NCI-H82 treated with DMSO at 0.1 percent for 48 hours (cell line): ENCODE measurements at regions not wholly inside any gene's neighbourhood (a gene's known extent, or its start where the extent isn't known, plus 50 kb on each side); places are given as distances from the start of the nearest gene placed in this dataset.

Experiments
- DNase-seq: peaks from one replicate; lab custom pipeline; 2025; ENCODE audit not compliant: unreplicated experiment; lab: John Stamatoyannopoulos, UW

DNA sequence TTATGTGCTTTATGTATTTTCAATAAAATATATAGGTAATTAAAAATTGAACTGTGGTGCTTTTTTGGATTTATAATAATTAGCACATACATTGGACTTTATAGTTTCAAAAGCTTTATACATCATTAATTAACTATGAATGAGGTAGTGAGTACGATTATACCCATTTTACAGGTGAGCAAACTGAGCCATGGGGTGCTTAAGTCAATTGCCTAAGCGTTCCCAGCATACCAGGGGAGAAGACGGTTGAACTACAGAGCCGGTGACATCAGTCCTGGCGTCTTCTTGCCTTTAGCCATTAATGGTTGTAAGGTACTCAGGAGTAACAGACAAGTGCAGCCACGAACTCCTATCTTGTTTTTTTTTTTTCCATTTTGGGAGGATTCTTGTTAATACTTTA is 172.8 kb downstream of the GATA3 start:
- no peak for DNase-seq

DNA sequence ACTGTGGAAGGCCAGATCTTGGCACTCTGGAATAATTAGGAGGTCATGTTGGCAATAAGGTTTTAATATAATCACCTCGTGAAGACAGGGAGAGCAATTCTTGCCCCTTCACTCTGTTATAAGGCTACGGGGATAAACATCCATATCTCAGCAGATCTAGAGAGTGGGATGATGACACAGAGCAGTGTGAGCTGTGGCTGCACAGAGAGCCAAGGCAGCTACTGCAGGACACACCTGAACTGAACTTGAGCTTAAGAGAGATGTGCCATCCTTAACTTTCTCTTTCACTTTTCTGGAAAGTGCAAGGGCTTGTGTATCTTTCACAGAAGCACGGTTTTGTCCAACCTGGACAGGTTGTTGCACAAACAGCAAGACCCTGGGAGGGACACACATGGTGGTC is 174.7 kb downstream of the GATA3 start:
- no peak for DNase-seq

DNA sequence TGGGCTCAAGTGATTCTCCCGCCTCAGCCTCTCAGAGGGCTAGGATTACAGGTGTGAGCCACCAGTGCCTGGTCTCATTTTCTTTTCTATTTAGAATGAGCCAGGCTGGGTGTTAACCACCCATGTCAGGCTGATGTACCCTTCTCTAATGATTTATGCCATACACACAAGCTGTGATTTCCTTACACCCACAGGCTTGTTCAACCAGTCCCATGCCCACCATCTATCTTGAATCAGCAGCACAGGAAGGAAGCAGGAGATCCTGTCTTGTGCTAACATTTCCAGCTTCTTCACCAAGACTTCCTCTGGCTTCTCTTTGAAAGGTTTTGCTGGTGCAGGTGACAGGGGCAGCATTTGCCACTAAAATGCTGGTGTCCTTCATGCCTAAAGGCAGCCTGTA is 176.4 kb downstream of the GATA3 start:
- DNase-seq = no peak

DNA sequence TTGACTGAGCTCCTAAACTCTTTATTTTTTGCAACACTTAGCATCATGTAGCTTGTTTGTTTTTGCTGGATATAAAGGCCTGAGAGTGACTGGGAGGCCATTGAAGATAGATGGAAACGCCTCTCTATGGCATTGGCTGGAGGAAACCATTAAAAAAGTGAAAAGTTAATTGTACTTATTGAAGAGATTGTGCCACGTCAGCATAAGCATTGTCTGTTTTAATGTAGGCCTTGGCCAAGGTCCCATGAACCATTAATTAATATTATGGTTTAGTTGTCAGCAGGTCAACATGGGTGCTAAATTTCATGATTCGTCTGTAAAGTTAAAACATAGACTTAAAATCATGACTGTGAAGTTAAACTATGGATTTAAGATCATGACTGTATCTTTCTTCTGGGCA is 178.6 kb downstream of the GATA3 start:
- no peak for DNase-seq

DNA sequence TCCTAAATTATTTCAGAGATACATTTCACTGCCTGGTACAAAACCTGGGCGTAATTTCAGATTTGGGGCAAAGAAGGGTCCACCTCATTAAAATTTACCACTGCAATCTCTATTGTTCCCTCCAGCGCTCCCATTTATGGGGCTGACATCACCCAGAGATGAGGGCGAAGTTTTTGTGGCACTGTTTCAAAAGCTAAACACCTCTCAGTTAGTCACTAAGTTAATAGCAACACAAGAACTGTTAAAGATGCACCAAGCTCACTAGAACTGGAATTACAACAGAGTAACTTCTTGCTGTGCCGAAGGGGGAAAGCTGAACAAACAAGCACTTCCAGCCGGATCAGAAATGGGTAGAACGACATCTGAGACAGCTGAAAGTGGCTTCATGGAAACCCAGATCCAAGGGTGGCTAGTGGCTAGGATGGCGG is 179.4 kb downstream of the GATA3 start:
- no peak for DNase-seq

DNA sequence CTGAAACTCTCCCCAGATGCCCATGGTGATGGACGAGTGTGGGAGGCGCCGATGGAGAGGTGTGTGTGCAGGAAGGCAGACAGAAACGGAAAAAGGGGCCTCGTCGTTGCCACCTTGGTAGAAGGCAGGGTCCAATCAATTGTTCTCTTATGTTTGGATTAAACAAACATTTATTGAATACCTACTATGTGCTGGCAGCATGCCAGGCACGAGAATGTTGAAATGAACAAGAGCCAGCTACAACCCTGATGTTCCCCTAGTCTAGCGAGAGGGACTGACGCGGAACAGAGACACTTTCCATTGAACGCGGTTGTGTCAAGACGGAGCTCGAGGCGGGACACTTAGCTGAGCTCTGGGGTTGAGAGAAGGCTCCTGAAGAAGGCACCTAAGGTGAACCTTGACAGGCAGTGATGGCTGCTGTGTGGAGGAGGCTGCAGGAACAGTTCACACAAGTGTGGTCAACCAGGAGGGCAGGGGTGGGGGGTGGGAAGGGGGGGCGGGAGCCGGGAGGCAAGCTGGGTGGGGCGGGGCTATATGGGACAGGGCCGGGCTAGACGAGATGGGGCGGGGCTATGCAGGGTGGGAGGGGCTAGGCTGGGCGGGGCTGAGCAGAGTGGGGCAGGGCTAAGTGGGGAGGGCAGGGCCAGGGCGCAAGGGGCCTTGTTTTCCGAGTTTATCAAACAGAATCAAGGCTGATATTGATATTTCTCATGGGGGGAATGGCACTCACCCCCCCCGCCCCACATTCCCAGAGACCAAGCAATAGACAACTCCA is 181.0 kb downstream of the GATA3 start:
- no peak for DNase-seq

DNA sequence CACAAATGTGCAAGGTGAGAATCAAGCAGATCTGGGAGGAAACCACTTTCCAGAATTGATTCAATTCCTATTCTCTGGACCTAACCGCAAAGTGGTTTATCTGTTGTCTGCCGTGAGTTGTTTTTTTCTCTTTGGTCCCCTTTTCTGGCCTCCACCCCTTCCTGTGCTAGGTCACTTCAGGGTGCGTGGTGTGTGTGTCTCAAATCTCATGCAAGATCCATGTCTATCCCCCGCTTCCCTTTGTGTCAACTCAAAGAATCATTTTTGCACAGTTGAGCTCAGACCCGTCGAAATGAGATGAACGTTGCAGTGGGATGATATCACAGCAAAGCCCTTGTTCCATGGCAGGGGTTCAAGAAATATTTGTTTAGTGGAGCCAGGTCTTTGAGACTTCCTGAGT is 184.5 kb downstream of the GATA3 start:
- no peak for DNase-seq

DNA sequence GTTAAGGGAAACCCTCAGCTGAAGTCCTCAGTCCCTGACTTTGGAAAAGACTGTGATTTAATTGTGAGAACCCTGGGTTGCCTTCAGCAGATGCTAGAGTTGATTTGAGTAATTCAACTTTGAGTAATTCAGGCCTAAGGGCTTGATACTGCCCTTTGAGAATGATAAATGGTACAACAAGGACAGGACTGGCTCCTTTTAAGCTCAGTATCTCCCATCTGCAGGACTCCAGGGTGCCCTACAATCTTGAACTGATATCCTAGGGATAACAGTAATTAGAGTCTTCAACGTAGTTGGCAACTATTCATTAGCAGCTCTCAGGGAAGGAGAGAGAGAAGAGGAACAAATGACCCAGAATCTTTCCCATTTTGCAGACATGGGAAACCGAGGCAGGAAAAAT is 186.4 kb downstream of the GATA3 start:
- DNase-seq = no peak

DNA sequence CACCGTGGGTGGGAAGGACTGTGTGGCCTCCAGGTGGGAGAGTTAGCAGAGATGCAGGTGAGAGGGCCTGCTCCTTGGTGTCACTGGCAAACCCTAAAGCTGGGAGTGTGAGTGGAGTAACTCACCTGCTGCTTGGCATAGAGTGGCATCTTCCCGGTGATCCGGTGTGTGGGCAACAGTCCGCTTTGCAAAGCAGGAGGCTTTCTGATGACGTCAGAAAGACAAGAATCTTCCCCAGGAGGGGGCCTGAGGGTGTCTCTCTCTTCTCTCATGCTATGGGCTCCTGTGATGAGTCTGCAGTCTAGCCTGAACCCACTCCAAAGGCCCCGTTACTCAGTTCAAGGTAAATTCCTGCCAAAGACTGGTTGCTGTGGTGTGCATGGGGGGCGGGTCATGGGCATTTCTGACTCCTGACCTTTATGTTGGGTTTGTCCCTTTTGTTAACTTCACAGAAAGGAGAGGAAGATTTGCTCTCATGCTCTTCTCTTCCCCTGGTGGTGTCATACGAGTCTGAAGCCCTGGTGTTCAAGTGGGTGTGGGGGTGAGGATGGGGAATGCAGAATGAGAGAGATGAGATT is 187.9 kb downstream of the GATA3 start:
- DNase-seq = no peak

DNA sequence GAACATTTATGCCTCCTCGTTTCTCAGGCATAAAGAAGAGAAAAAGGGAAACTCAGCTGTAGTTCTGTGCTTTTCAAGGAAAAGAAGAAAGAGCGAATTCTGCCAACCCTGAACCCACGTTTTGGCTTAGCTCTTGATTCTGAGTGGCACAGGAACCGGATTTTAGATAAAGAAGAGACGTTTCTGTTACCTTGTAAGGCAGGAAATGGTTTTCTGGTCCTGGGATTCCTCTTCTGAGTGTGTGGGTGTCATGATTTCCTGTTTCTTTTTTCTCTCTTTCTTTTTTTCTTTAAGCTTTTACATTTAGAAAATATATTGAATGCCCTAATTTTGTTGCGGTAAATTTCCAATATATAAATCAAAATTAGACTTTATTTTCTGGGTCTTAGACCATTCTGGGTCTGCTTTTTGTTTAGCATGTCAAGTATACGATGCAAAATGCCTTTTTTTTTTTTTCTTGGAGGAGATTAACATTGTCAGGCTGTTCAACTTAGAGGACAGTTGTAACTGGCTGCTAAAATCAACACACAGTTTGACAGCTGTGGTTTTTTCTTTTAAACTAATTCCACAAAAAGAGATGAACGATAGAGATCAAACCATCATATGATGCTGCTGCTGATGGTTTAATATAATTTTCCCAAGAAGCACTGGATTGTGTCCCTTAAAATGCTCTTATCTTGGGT is 190.8 kb downstream of the GATA3 start:
- no peak for DNase-seq

DNA sequence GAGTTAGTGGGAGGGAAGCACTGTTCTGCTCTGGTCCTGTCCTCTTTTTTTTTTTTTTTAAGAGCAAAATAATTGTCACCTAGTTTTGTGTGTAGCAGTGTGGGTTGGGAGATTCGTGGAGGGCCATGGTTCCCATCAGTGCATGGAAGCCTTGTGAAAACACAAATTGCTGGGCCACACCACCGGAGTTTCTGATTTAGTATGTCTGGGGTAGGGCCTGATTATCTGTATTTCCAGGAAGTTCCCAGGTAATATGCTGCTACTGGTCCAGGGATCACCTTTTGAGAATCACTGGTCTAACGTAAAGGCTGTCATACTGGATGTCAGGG is 191.3 kb downstream of the GATA3 start:
- no peak for DNase-seq

DNA sequence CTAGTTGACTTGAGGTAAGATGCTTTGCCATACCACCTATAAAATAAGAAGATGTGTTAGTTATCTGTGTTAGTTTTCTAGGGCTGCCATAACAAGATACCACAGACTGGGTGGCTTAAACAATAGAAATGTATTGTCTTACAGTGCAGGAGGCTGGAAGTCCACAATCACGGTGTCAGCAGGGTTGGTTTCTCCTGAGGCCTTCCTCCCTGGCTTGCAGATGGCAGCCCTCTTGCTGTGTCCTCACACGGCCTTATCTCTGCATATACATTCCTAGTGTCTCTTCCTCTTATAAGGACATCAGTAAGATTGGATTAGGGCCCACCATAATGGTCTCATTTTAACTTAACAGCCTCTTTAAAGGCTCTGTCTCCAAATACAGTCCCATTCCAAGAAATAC is 192.1 kb downstream of the GATA3 start:
- DNase-seq = no peak

DNA sequence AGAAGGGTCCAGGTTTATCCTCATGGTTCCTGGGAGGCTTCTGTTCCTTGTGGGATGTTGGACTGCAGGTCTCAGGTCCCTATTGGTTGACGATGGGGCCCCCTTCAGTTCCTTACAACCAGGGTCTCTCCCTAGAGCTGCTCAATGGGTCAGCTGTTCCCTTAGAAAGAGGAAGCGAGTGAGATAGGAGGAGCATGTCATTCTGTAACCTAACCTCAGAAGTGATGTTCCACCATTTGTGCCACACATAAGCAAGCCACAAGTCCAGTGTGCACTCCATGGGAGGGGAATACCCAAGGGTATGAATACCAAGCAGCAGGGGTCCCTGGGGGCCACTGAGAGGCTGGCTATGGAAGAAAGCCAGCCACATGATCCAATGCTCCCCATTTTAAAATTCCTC is 192.7 kb downstream of the GATA3 start:
- no peak for DNase-seq

DNA sequence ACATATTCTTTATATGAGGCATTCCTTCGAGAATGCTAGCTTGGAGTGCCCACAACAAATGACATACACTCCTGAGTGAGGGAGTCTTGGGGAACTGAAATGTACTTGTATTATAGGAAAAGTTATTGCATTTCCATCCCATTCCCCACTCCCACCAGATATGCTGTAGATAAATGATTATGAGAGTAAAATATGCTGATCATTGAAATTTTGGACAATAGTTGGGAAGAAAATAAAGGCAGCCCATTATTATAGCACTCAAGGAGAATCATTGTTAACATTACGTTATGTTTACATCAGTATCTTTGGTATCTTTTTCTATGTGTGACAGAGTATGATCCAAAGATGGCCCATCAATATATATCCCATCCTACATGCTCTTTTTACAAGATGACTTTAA is 194.4 kb downstream of the GATA3 start:
- DNase-seq = no peak

DNA sequence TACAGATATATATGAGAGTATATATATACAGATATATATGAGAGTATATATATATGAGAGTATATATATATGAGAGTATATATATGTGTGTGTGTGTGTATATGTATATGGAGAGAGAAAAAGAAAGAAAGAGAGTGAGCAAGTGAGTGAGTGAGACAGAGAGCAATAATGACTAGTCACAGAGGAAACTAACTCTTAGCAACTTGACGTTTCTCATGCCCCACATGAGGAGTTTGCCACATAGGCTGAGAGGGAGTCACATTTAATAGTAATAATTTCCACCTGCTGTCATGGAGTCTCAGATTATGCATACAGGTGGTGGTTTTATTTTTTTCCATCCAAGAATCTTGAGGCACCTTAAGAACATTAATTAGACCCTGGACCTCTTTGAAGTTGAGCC is 199.9 kb downstream of the GATA3 start:
- no peak for DNase-seq

DNA sequence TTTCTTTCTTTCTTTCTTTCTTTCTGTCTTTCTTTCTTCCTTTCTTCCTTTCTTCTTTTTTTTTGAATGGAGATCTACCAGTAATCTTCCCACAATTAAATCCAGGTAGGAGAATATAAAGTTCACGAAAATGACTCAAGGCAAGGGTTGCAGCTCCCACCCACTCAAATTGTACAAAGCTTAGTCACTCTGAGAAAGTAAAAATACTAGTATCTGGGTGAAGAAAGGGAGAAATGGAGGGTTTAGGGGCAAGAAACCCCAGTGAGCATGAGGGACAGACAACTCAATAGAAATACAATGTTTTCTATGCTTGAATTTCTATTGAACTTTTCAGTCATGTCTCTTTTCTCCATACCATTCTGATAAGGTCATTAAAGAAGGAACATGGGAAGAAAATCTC is 200.8 kb downstream of the GATA3 start:
- DNase-seq = no peak

DNA sequence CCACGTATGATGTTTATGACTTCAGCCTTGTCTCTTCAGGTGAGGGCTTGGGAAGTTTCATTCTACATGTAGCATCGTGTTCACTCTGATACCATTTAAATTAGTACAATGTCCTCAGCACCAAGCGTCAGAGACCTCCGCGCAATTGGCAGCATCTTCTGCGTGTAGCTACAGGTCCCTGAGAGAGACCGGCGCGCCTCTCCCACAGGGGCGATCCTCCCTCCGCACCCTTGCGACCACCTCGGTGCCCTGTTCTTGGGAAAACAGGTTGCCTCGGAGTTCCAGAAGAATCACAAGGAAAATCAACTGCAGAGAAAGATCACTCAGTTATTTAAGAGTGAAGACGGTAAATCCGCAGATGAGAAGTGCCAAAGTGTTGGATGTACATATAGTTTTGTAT is 206.2 kb downstream of the GATA3 start:
- DNase-seq = no peak

DNA sequence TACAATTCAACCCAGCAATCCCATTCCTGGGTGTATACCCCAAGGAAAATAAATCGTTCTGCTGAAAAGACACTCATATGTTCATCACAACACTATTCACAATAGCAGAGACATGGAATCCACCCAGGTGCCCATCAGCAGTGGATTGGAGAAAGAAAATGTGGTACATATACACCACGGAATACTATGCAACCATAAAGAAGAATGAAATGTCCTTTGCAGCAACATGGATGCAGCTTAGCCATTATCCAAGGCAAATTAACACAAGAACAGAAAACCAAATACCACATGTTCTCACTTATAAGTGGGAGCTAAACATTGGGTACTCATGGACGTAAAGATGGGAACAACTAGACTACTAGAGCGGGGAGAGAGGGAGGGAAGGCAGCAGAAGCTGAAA is 207.8 kb downstream of the GATA3 start:
- DNase-seq = no peak

DNA sequence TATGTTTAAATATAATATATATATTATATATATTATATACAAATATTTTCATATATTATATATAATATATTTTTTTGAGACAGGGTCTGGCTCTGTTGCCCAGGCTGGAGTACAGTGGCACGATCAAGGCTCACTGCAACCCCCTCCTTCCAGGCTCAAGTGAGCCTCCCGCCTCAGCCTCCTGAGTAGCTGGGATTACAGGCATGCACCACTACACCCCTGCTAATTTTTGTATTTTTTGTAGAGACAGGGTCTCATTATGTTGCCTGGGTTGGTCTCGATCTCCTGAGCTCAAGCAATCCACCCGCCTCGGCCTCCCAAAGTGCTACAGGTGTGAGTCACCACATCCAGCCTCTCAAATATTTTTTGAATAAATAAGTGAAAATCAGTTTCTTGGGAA is 215.5 kb downstream of the GATA3 start:
- no peak for DNase-seq

DNA sequence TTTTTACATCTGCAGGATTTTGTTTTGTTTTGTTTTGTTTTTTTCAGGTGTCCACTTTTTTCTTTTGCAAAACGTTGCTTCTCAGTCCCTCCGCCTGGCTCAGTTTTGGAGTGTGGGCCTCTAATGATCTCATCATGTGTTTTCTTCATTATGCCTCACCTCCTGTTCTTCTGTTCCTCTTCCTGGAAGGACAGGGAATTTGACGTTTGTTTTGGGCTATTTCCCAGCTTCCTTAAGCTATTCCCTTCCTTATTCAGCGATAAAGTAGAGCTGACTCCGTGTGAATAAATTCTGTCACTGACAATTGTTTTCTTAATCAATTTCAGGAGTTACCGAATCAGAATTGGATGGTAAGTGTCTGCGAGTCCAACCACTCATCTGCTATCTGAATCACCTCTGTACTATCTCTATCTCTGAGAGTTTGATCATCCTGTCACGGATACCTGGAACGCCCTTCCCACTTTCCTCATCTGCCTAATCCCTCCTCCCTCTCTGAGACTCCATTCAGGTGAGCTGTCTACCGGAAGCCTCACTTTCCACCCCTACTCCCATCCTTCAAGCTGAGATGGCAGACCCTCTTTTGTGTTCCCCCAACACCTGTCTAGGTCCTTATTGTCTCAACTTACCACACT is 218.4 kb downstream of the GATA3 start:
- no peak for DNase-seq

DNA sequence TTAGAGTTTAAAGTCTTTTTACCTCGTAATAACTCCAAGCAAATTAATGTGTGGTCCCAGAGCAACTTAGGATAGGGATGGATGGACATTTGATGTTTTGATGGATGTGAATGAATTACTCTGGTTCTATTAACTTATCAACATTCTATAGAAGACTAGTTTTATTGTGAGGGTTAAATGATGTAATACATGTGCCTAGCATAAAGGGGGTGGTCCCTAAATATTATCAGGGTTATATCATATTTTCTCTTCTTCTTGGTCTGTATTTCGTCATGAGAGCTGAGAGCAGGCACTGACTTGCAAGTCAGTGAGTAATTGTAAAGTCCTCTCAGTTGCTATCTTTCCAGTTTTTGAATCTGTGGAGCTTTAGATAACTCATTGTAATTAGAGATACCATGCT is 219.3 kb downstream of the GATA3 start:
- no peak for DNase-seq

DNA sequence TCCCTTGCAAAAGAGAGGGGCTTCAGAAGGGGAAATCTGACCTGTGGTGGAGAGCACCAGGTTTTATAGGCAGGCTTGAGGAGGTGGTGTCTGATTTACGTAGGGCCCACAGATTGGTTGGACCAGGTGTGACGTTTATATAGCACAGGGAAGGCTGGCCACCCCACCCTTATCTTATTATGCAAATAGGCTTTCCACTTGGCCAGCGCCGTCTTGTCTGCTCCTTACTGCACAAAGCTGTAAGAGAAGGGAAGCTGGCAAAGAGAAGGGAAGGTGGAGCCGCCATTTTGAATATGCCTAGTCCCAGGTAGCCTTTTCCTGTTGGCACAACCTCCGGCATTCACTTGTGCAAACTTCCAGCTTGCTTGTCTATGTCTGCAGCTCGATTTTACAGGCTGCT is 221.4 kb downstream of the GATA3 start:
- no peak for DNase-seq
